ENCODE measurements at regions not wholly inside any gene's neighbourhood (a gene's known extent, or its start where the extent isn't known, plus 50 kb on each side); places are given as distances from the start of the nearest gene placed in this dataset.
"Not testable (repeated sequence)": the region's sequence is repeated elsewhere in the genome, so short reads cannot be mapped to it uniquely, and the experiment has no call there.

- POLR2A ChIA-PET; CTCF ChIA-PET; H3K27ac ChIP-seq (ENCODE audit: insufficient read depth in 1 of 2, low read depth in 1 of 2, low read length in 2 of 2, poor library complexity in 1 of 2, severe bottlenecking in 2 of 2); H3K36me3 ChIP-seq (ENCODE audit: control insufficient read depth in 4 of 4, insufficient read depth in 4 of 4, low read length in 3 of 4); H3K27me3 ChIP-seq (replicated peaks in 2 of 5; ENCODE audit: control insufficient read depth in 4 of 5, insufficient read depth in 5 of 5, low read length in 4 of 5); DNase-seq; H3K4me3 ChIP-seq (ENCODE audit: control insufficient read depth in 1 of 7, extremely low read depth in 1 of 7, insufficient read depth in 4 of 7, low read depth in 2 of 7, low read length in 6 of 7); H3K4me1 ChIP-seq (ENCODE audit: control extremely low read depth in 1 of 4, control insufficient read depth in 4 of 4, insufficient read depth in 4 of 4, low read length in 3 of 4): not testable (repeated sequence)
- peaks cover 0 to 10% (median 2%) of the 10 kb centered on the region in 5 experiments for H3K9me3 ChIP-seq (ENCODE audit: control extremely low read depth in 1 of 5, control insufficient read depth in 4 of 5, insufficient read depth in 2 of 5, low read depth in 1 of 5, low read length in 4 of 5)
- WGBS (ENCODE audit: insufficient coverage): no CpG with 5 or more reads among the region's 2 CpGs
These were observed 224.3 kb upstream of the COBL start for GRCh38 chr7:51540906-51541305.

- ChIA-PET CTCF (no interaction called here), POLR2A (no interaction called here)
- no peaks in the 10 kb centered on the region for H3K4me1 ChIP-seq (ENCODE audit: control extremely low read depth in 1 of 4, control insufficient read depth in 4 of 4, insufficient read depth in 4 of 4, low read length in 3 of 4)
- H3K9me3 ChIP-seq (ENCODE audit: control extremely low read depth in 1 of 5, control insufficient read depth in 4 of 5, insufficient read depth in 2 of 5, low read depth in 1 of 5, low read length in 4 of 5): peaks cover 0 to 10% (median 2%) of the 10 kb centered on the region in 5 experiments
- WGBS (ENCODE audit: insufficient coverage): 86% methylated on average over 1 of the region's 3 CpGs
- no peak for DNase-seq
- H3K27ac ChIP-seq (ENCODE audit: insufficient read depth in 1 of 2, low read depth in 1 of 2, low read length in 2 of 2, poor library complexity in 1 of 2, severe bottlenecking in 2 of 2): no peak overlapping the region
- H3K36me3 ChIP-seq (ENCODE audit: control insufficient read depth in 4 of 4, insufficient read depth in 4 of 4, low read length in 3 of 4): no peaks in the 10 kb centered on the region
- no peaks in the 10 kb centered on the region for H3K27me3 ChIP-seq (replicated peaks in 2 of 5; ENCODE audit: control insufficient read depth in 4 of 5, insufficient read depth in 5 of 5, low read length in 4 of 5)
- no peak overlapping the region for H3K4me3 ChIP-seq (ENCODE audit: control insufficient read depth in 1 of 7, extremely low read depth in 1 of 7, insufficient read depth in 4 of 7, low read depth in 2 of 7, low read length in 6 of 7)
These were observed 223.2 kb upstream of the COBL start for GRCh38 chr7:51539840-51540239.

- ChIA-PET CTCF (no interaction called here), POLR2A (no interaction called here)
- Histone ChIP-seq H3K9me3 (ENCODE audit: control extremely low read depth in 1 of 5, control insufficient read depth in 4 of 5, insufficient read depth in 2 of 5, low read depth in 1 of 5, low read length in 4 of 5) (no peaks in the 10 kb centered on the region), H3K4me1 (ENCODE audit: control extremely low read depth in 1 of 4, control insufficient read depth in 4 of 4, insufficient read depth in 4 of 4, low read length in 3 of 4) (no peaks in the 10 kb centered on the region), H3K27me3 (replicated peaks in 2 of 5; ENCODE audit: control insufficient read depth in 4 of 5, insufficient read depth in 5 of 5, low read length in 4 of 5) (no peaks in the 10 kb centered on the region), H3K27ac (ENCODE audit: insufficient read depth in 1 of 2, low read depth in 1 of 2, low read length in 2 of 2, poor library complexity in 1 of 2, severe bottlenecking in 2 of 2) (no peak overlapping the region), H3K36me3 (ENCODE audit: control insufficient read depth in 4 of 4, insufficient read depth in 4 of 4, low read length in 3 of 4) (no peaks in the 10 kb centered on the region), H3K4me3 (ENCODE audit: control insufficient read depth in 1 of 7, extremely low read depth in 1 of 7, insufficient read depth in 4 of 7, low read depth in 2 of 7, low read length in 6 of 7) (no peak overlapping the region)
- 80% methylated on average over 1 of the region's 5 CpGs for WGBS (ENCODE audit: insufficient coverage)
- no peak for DNase-seq
These were observed 211.6 kb upstream of the COBL start for GRCh38 chr7:51528172-51528571.

DNA sequence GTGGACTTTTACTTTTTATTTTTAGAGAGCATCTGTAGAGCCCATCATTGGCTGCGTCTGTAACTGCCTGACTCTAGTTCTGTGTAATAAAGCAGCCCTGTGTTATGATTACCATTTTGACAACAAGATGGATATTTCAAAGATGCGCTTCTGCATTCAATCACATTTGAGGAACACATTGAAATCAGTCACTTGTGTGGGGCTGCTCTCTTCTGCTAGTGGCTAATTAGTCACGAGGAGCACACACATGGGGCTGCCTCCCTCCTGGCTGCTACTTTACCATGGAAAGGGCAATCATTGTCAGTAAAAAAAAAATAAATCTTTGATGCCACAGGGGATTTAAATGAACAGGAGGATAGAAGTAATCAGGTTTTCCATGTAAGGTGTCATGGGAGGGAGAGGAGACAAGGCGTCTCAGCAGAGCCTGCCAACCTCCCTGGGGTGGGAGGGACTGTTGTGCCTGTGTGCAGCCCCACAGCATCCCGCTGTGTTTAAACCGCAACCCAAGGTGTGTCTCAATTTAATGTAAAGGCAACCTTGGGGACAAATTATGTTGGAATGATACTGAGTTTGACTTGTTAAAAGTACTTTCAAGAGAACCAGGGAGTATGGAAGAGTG lies 205.2 kb upstream of the COBL start:
- Histone ChIP-seq H3K9me3 (ENCODE audit: control extremely low read depth in 1 of 5, control insufficient read depth in 4 of 5, insufficient read depth in 2 of 5, low read depth in 1 of 5, low read length in 4 of 5) (no peaks in the 10 kb centered on the region), H3K36me3 (ENCODE audit: control insufficient read depth in 4 of 4, insufficient read depth in 4 of 4, low read length in 3 of 4) (no peaks in the 10 kb centered on the region), H3K4me1 (ENCODE audit: control extremely low read depth in 1 of 4, control insufficient read depth in 4 of 4, insufficient read depth in 4 of 4, low read length in 3 of 4) (no peaks in the 10 kb centered on the region), H3K27me3 (replicated peaks in 2 of 5; ENCODE audit: control insufficient read depth in 4 of 5, insufficient read depth in 5 of 5, low read length in 4 of 5) (no peaks in the 10 kb centered on the region), H3K4me3 (ENCODE audit: control insufficient read depth in 1 of 7, extremely low read depth in 1 of 7, insufficient read depth in 4 of 7, low read depth in 2 of 7, low read length in 6 of 7) (no peak overlapping the region), H3K27ac (ENCODE audit: insufficient read depth in 1 of 2, low read depth in 1 of 2, low read length in 2 of 2, poor library complexity in 1 of 2, severe bottlenecking in 2 of 2) (no peak overlapping the region)
- DNase-seq: no peak
- POLR2A ChIA-PET: no interaction called here
- whole genome bisulfite sequencing (ENCODE audit: insufficient coverage): 90% methylated on average over 5 of the region's 6 CpGs
- CTCF ChIA-PET: no interaction called here

GRCh38 chr7:51521054-51521453 lies 204.4 kb upstream of the COBL start:
- CTCF ChIA-PET: no interaction called here
- DNase-seq: no peak
- H3K4me1 ChIP-seq (ENCODE audit: control extremely low read depth in 1 of 4, control insufficient read depth in 4 of 4, insufficient read depth in 4 of 4, low read length in 3 of 4): no peaks in the 10 kb centered on the region
- H3K4me3 ChIP-seq (ENCODE audit: control insufficient read depth in 1 of 7, extremely low read depth in 1 of 7, insufficient read depth in 4 of 7, low read depth in 2 of 7, low read length in 6 of 7): no peak overlapping the region
- no peak overlapping the region for H3K27ac ChIP-seq (ENCODE audit: insufficient read depth in 1 of 2, low read depth in 1 of 2, low read length in 2 of 2, poor library complexity in 1 of 2, severe bottlenecking in 2 of 2)
- no peaks in the 10 kb centered on the region for H3K27me3 ChIP-seq (replicated peaks in 2 of 5; ENCODE audit: control insufficient read depth in 4 of 5, insufficient read depth in 5 of 5, low read length in 4 of 5)
- H3K36me3 ChIP-seq (ENCODE audit: control insufficient read depth in 4 of 4, insufficient read depth in 4 of 4, low read length in 3 of 4): no peaks in the 10 kb centered on the region
- H3K9me3 ChIP-seq (ENCODE audit: control extremely low read depth in 1 of 5, control insufficient read depth in 4 of 5, insufficient read depth in 2 of 5, low read depth in 1 of 5, low read length in 4 of 5): no peaks in the 10 kb centered on the region
- 90% methylated on average over 6 of the region's 6 CpGs for WGBS (ENCODE audit: insufficient coverage)
- POLR2A ChIA-PET: no interaction called here

DNA sequence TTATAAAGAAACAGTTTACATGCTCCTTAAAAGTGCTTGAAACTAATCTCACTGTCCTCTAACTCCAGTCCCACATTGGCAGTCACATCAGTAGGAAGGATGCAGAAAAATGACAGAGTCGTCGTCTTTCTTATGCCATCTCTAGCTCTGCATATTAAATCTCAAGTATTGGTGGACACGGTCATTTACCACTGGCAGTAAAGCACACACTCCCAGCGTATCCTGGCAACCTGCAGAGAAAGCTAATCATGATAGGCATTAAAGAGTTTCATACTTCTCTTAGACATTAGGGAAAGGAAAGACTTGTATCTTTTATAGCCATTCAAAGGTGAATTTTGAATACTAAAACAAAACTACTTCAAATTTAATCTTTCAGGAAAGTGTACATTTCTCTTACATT lies 202.0 kb upstream of the COBL start:
- WGBS (ENCODE audit: insufficient coverage): 94% methylated on average over 2 of the region's 4 CpGs
- H3K36me3 ChIP-seq (ENCODE audit: control insufficient read depth in 4 of 4, insufficient read depth in 4 of 4, low read length in 3 of 4): no peaks in the 10 kb centered on the region
- no peaks in the 10 kb centered on the region for H3K4me1 ChIP-seq (ENCODE audit: control extremely low read depth in 1 of 4, control insufficient read depth in 4 of 4, insufficient read depth in 4 of 4, low read length in 3 of 4)
- POLR2A ChIA-PET: interaction anchor here (0.5 kb wide), 1 partner anchor 14 kb away, joined by 4 read pairs; no protein-coding TSS in a partner anchor
- CTCF ChIA-PET: no interaction called here
- no peak overlapping the region for H3K27ac ChIP-seq (ENCODE audit: insufficient read depth in 1 of 2, low read depth in 1 of 2, low read length in 2 of 2, poor library complexity in 1 of 2, severe bottlenecking in 2 of 2)
- H3K27me3 ChIP-seq (replicated peaks in 2 of 5; ENCODE audit: control insufficient read depth in 4 of 5, insufficient read depth in 5 of 5, low read length in 4 of 5): no peaks in the 10 kb centered on the region
- no peak overlapping the region for H3K4me3 ChIP-seq (ENCODE audit: control insufficient read depth in 1 of 7, extremely low read depth in 1 of 7, insufficient read depth in 4 of 7, low read depth in 2 of 7, low read length in 6 of 7)
- H3K9me3 ChIP-seq (ENCODE audit: control extremely low read depth in 1 of 5, control insufficient read depth in 4 of 5, insufficient read depth in 2 of 5, low read depth in 1 of 5, low read length in 4 of 5): peaks cover 0 to 3% (median 0%) of the 10 kb centered on the region in 5 experiments
- no peak for DNase-seq

GRCh38 chr7:51517187-51517586 lies 200.6 kb upstream of the COBL start:
- Histone ChIP-seq H3K27me3 (replicated peaks in 2 of 5; ENCODE audit: control insufficient read depth in 4 of 5, insufficient read depth in 5 of 5, low read length in 4 of 5) (no peaks in the 10 kb centered on the region), H3K27ac (ENCODE audit: insufficient read depth in 1 of 2, low read depth in 1 of 2, low read length in 2 of 2, poor library complexity in 1 of 2, severe bottlenecking in 2 of 2) (no peak overlapping the region), H3K9me3 (ENCODE audit: control extremely low read depth in 1 of 5, control insufficient read depth in 4 of 5, insufficient read depth in 2 of 5, low read depth in 1 of 5, low read length in 4 of 5) (peaks cover 0 to 3% (median 0%) of the 10 kb centered on the region in 5 experiments), H3K4me1 (ENCODE audit: control extremely low read depth in 1 of 4, control insufficient read depth in 4 of 4, insufficient read depth in 4 of 4, low read length in 3 of 4) (no peaks in the 10 kb centered on the region), H3K36me3 (ENCODE audit: control insufficient read depth in 4 of 4, insufficient read depth in 4 of 4, low read length in 3 of 4) (no peaks in the 10 kb centered on the region), H3K4me3 (ENCODE audit: control insufficient read depth in 1 of 7, extremely low read depth in 1 of 7, insufficient read depth in 4 of 7, low read depth in 2 of 7, low read length in 6 of 7) (no peak overlapping the region)
- WGBS (ENCODE audit: insufficient coverage): 93% methylated on average over 2 of the region's 4 CpGs
- POLR2A ChIA-PET: no interaction called here
- CTCF ChIA-PET: no interaction called here
- DNase-seq: no peak
